HG02840 (cell line): ENCODE measurements at regions not wholly inside any gene's neighbourhood (a gene's known extent, or its start where the extent isn't known, plus 50 kb on each side); places are given as distances from the start of the nearest gene placed in this dataset.

Experiments used
- ATAC-seq: cut with Tn5 transposase; IDR thresholded peaks from one replicate; pipeline ENCODE4 v1.9.1; 2021; ENCODE audit warnings: mild to moderate bottlenecking, moderate library complexity, moderate number of reproducible peaks; ENCODE audit not compliant: unreplicated experiment, low FRiP score

- ATAC-seq: no peak
Observed at GRCh38 chr14:62329427-62329826, 567.2 kb downstream of the SNAPC1 start.

- ATAC-seq: no peak
Observed at GRCh38 chr14:62347562-62348011, 585.4 kb downstream of the SNAPC1 start.

DNA sequence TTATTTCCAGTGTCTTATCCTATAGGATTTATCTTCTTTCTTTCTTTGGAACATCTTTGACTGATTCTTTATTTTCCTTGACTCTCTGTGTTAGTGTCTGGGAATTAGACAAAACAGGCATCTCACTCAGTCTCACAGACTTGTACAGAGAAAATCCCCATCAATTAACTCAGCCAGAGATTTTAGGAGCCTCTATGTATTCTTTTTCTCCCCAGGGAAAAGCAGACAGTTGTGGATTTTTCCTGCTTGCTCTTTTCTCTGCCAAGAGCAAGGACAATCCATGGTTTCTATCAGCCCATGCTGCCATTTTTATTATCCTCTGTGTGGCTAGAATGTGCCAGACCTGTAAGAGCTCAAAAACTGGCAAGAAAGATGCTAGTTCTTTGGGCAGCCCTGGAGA, 595.1 kb downstream of the SNAPC1 start:
- ATAC-seq: no peak

DNA sequence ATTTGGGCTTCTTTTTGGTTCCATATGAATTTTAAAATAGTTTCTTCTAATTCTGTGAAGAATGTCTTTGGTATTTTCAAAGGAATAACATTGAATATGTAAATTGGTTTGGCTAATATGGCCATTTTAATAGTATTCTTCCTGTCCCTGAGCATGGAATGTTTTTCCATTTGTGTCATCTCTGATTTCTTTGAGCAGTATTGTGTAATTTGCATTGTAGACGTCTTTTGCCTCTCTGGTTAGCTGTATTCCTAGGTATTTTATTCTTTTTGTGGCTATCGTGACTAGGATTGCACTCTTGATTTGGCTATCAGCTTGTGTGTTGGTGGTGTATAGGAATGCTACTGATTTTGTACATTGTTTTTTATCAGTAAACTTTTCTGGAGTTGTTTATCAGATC, 601.9 kb downstream of the SNAPC1 start:
- ATAC-seq: no peak

DNA sequence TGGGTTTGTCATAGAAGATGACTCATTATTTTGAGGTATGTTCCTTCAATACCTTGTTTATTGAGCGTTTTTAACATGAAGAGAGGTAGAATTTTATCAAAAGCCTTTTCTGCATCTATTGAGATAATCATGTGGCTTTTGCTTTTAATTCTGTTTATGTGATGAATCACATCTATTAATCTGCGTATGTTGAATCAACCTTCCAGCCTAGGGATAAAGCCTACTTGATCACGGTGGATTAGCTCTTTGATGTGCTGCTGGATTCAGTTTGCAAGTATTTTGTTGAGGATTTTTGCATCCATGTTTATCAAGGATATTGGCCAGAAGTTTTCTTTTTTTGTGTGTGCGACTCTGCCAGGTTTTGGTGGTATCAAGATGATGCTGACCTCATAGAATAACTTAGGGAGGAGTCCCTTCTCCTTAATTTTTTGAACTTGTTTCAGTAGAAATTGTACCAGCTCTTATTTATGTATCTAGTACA, 602.6 kb downstream of the SNAPC1 start:
- no peak for ATAC-seq

GRCh38 chr14:62369919-62370560, 607.8 kb downstream of the SNAPC1 start:
- ATAC-seq: no peak

DNA sequence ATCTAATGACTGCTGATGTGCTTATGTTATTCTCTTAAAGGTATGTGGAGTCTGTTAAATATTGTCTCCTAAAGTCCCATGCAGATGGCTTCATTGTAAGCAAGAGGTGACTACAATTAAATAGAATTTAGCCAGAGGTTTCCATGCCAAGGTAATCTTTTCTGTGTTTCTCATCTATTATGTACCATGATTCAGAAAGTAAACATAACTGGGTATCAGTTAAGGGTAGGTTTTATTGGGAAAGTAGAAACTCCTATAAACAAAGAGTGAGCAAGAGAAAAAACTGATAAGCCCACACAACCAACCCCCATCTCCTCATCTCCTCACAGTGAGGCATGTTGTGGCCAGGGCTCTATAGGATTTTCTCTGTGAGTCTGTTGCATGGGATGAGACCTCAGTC, 611.7 kb downstream of the SNAPC1 start:
- ATAC-seq: no peak

DNA sequence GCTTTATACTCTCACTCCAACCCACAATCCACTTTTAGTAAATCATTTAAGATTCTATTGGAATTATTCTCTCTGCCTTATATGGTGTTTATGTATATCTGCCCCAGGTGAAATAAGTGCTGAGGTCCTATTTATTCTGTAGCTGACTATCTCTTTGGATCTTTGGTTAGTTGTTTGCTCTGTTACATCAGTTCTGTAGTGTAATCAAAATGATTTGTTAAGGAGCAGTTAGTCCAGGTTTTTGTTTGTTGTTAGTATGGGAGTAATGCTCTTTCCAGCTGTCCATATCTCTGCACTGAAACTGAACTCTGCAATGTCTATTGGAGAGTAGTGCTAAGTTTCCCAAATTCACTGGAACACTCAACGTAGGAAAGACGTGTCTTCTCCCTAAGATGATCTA, 615.8 kb downstream of the SNAPC1 start:
- no peak for ATAC-seq

DNA sequence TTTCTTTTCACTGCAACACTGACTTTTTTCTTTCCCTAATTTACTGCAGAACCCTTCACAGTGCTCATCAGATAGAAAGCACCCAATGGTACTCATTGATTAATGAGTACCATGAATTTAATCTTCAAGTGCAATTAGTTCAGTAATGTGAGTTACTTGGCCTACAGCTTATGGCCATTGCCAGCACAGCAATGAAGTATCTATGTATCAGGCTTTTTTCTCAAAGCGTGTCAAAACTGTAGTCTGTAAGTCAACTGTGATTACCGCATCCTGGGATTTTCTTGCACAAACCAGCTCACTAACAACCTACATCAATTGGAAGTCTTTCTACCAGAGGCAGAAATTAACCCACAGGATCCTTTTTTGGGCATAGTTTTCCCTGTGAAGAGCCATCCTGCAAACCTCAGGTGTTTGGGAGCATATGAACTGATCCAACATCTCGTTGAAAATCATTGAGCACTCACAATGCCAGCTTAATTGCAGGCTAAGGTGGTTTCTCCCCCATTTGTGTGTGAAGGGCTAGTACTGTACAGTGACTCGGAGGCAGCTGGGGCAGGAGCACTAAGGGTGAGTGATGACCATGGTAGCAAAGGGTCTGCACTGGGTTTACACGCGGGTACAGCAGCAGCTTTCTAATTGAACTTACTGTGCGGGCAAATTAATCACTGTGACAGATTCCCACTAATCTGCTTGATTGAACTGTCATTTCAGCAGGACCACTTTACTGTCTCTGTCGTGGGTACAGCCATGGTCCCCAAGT, 619.3 kb downstream of the SNAPC1 start:
- no peak for ATAC-seq

- no peak for ATAC-seq
Observed at GRCh38 chr14:62409169-62409568, 636.1 kb downstream of the KCNH5 start.

DNA sequence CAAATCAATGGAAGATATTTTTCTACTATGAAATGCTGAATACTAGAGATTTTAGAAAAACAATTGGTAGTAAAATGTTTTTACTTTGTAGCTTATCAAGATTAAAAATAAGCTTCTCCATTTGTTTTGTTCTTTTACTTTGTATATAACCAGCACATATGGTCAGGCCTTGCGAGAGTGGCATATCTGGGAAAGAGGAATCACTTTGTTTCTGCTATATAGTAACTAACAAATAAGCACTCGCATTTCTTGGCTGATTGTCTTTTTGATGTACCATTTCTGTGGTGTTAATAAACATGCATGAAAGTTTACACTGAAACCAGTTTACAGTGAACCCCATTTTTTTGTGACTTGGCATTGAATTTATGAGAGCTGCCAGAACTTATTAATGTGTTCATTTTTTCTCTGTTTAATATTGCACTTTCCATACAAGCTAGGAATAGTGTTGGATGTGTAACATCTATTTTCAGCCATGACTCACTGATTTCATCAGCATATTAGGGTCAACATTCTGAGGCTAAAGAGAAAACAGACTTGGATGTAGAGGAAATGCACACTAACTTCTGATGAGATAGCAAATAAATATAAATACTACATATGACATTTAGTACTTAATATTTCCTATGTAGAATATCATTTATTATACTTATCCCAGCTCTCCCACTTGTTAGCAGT, 635.5 kb downstream of the KCNH5 start:
- no peak for ATAC-seq

DNA sequence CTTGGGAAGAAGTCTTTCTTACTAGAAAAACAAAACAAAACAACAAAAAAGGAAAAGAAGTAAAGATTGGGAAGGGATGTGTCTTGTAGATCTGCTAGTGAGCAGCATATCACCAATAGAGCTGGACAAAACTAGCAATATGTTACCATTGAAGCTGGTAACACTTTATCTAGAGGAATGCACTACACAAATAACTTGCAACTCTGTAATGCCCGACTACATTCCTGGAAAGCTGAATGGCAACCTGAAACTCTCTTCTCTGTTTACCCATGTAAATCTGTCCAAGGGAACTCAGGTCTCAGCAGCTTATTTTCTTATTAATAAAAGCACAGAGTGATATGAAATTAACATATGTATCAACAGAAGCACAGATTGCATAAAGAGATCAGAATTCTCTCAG, 624.4 kb downstream of the KCNH5 start:
- no peak for ATAC-seq

- no peak for ATAC-seq
Observed at GRCh38 chr14:62428429-62429203, 616.6 kb downstream of the KCNH5 start.

GRCh38 chr14:62429683-62430082, 615.6 kb downstream of the KCNH5 start:
- ATAC-seq: no peak

DNA sequence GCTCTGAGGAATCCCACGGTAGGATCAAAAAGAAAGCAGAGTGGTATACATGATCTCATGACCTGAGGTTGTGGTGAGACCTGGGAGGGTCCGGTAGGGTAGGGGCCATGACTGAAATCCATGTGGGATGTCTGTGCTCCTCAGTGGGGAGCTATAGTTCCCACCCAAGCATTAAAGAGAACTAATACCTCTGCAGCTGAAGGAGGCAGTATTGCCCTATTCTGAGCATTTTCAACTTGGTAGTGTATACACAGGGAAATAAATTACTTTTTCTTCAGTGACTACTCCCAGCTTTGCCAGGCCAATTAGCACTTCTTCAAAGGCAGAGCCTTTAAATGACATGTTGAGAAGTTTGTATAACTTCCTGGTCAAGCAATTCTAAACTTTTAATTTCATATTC, 613.8 kb downstream of the KCNH5 start:
- ATAC-seq: no peak

GRCh38 chr14:62432955-62433354, 612.3 kb downstream of the KCNH5 start:
- no peak for ATAC-seq

DNA sequence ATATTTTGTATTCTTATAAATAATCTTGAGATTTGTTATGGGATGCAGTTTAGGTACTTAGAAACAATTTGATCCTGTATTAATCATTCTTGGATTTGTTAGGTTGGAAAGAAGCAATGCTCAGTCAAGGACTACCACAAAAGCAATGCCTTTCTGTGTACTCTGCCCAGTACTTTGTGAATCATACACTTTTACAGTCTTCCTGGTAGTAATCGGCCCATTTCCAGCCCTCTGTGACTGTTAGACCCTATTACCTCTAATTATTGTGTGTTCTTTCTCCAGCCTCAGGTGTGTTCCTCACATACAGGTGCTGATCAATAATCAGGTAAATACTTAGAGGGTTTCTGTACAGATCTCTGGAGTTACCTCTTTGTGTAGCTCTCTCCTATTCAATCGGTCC, 609.0 kb downstream of the KCNH5 start:
- no peak for ATAC-seq

- no peak for ATAC-seq
Observed at GRCh38 chr14:62439210-62439609, 606.0 kb downstream of the KCNH5 start.

GRCh38 chr14:62443796-62444195, 601.5 kb downstream of the KCNH5 start:
- ATAC-seq: no peak

DNA sequence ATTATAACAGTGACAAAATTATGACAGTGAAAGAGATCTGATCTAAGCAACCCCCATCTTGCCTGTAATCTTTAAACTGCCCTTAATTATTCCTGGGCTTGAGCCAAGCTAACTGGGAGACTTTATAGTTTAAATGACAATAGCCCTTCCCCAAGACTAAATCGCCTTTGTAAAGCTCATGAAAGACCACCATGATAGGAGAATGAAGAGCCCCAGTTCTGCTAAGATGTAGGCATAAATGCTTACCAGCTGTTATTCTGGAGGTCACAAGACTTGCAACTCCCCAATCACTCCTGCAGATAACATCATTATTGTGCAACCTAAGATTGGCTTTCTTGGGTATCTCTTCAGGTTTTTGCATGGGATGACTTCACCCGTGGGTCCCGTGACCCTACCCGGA, 599.7 kb downstream of the KCNH5 start:
- no peak for ATAC-seq

- ATAC-seq: no peak
Observed at GRCh38 chr14:62451221-62451620, 594.0 kb downstream of the KCNH5 start.
